ENCODE measurements at regions not wholly inside any gene's neighbourhood (a gene's known extent, or its start where the extent isn't known, plus 50 kb on each side); places are given as distances from the start of the nearest gene placed in this dataset.

DNA sequence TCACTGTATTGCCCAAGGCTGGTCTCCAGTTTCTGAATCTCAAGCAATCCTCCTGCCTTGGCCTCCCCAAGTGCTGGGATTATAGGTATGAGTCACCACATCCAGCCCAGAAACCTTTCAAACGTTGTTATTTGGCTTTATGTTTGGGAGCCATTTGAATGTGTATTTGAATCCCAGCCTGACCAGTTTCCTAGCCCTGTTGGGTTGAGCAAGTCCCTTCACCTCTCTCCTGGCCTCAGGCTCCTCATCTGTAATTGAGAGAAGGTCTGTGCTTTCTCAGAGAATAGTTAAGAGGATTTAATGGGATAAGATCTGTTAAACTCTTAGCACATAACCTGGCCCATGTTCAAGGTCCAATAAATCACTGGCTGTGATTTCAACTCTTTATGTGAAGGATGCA, 385.8 kb upstream of the RBFOX1 start:
- CTCF ChIA-PET: no interaction called here
- DNase-seq (no peak), ATAC-seq (no peak)
- POLR2A ChIA-PET: no interaction called here
- intact Hi-C loops (cut with micrococcal nuclease): no loop called here
- Mint-ChIP-seq H3K27ac (no peak overlapping the region), H3K9me3 (peaks cover 10% of the 10 kb centered on the region), H3K27me3 (no peaks in the 10 kb centered on the region), H3K36me3 (ENCODE audit: low read depth) (no peaks in the 10 kb centered on the region), H3K4me3 (no peak overlapping the region), H3K4me1 (ENCODE audit: low read depth) (no peaks in the 10 kb centered on the region)
- TF ChIP-seq, protein P1, sequence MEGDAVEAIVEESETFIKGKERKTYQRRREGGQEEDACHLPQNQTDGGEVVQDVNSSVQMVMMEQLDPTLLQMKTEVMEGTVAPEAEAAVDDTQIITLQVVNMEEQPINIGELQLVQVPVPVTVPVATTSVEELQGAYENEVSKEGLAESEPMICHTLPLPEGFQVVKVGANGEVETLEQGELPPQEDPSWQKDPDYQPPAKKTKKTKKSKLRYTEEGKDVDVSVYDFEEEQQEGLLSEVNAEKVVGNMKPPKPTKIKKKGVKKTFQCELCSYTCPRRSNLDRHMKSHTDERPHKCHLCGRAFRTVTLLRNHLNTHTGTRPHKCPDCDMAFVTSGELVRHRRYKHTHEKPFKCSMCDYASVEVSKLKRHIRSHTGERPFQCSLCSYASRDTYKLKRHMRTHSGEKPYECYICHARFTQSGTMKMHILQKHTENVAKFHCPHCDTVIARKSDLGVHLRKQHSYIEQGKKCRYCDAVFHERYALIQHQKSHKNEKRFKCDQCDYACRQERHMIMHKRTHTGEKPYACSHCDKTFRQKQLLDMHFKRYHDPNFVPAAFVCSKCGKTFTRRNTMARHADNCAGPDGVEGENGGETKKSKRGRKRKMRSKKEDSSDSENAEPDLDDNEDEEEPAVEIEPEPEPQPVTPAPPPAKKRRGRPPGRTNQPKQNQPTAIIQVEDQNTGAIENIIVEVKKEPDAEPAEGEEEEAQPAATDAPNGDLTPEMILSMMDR (IDR thresholded peaks at IDR 0.05): no peak

DNA sequence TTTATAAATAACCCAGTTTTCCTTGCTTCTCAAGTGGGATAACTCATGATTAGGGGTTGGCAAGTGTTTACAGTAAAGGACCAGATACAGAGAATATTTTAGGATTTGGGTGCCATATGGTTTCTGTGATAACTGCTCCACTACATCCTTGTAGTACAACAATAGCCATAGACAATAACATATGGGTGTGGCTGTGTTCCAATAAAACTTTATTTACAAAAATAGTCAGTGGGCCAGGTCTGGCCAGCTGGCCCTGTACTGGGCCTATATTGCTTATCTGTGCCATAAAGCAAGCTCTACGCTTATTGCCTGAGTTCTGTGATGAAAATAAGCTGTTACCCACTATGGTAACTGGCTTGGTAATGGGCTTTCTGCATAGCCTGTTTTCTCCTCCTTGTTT, 386.5 kb upstream of the RBFOX1 start:
- Mint-ChIP-seq H3K4me3 (no peak overlapping the region), H3K9me3 (peaks cover 7% of the 10 kb centered on the region), H3K4me1 (ENCODE audit: low read depth) (no peaks in the 10 kb centered on the region), H3K27me3 (no peaks in the 10 kb centered on the region), H3K36me3 (ENCODE audit: low read depth) (no peaks in the 10 kb centered on the region), H3K27ac (no peak overlapping the region)
- ChIA-PET POLR2A (no interaction called here), CTCF (no interaction called here)
- TF ChIP-seq, protein P1 (IDR thresholded peaks at IDR 0.05): no peak
- no peak for DNase-seq
- no peak for ATAC-seq
- intact Hi-C loops (cut with micrococcal nuclease): no loop called here

DNA sequence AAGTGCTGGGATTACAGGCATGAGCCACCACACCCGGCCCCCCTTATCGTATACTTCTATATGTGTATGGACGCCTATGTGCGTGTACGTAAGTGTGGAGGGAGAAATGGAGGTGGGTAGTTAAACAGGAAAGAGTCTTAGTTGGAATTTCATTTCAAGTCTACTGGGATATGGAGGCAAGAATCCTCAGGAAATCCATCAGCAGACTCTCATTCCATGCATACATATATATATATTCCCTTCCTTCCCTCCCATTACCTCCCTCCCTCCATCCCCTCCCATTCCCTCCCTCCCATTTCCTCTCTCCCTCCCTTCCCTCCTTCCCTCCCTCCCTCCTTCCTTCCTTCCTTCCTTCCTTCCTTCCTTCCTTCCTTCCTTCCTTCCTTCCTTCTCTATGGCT, 391.7 kb upstream of the RBFOX1 start:
- Mint-ChIP-seq H3K27me3 (no peaks in the 10 kb centered on the region), H3K4me1 (ENCODE audit: low read depth) (no peaks in the 10 kb centered on the region), H3K36me3 (ENCODE audit: low read depth) (no peaks in the 10 kb centered on the region), H3K9me3 (peaks cover 5% of the 10 kb centered on the region), H3K27ac (no peak overlapping the region), H3K4me3 (no peak overlapping the region)
- no peak for ATAC-seq
- intact Hi-C loops (cut with micrococcal nuclease): no loop called here
- TF ChIP-seq, protein P1 (IDR thresholded peaks at IDR 0.05): no peak
- no peak for DNase-seq
- CTCF ChIA-PET: no interaction called here
- POLR2A ChIA-PET: no interaction called here

DNA sequence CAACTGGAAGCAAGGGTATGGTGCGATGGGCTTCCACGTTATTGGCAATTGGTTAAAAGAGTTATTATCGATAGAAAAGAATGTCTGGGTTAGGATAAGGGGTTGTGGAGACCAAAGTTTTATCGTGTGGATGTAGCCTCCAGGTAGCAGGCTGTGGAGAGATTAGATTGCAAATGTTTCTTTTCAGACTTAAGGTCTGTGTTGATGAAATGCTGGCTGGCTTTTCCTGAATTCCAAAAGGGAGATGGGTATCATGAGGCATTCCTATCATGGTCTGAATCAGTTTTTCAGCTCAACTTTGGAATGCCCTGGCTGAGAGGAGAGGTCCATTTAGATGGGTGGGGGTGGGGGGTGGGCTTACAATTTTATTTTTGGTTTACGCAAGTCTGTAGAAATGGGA, 395.0 kb upstream of the RBFOX1 start:
- ATAC-seq (no peak), DNase-seq (no peak)
- POLR2A ChIA-PET: no interaction called here
- Mint-ChIP-seq H3K4me1 (ENCODE audit: low read depth) (no peaks in the 10 kb centered on the region), H3K27me3 (no peaks in the 10 kb centered on the region), H3K27ac (no peak overlapping the region), H3K9me3 (peaks cover 1% of the 10 kb centered on the region), H3K4me3 (no peak overlapping the region), H3K36me3 (ENCODE audit: low read depth) (no peaks in the 10 kb centered on the region)
- TF ChIP-seq, protein P1 (IDR thresholded peaks at IDR 0.05): no peak
- intact Hi-C loops (cut with micrococcal nuclease): no loop called here
- CTCF ChIA-PET: no interaction called here

DNA sequence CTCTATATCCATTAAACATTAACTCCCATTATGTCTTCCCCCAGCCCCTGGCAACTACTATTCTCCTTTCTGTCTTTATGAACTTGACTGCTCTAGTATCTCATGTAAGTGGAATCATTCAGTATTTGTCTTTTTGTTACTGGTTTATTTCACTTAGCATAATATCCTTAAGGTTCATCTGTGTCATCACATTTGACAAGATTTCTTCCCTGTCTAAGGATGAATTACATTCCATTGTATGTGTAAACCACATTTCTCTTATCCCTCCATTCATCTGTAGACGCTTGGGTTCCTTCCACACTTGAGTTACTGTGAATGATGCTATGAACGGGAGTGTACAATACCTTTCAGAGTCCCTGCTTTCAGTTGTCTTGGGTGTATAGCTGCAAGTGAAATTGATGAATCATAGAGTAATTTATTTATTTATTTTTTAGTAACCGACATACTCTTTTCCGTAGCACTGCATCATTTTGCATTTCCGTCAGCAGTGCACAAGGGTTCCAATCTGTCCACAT, 399.7 kb upstream of the RBFOX1 start:
- no peak overlapping the region for H3K27ac Mint-ChIP-seq
- intact Hi-C loops (cut with micrococcal nuclease): no loop called here
- peaks cover 2% of the 10 kb centered on the region for H3K9me3 Mint-ChIP-seq
- DNase-seq (no peak), ATAC-seq (no peak)
- no peaks in the 10 kb centered on the region for H3K4me1 Mint-ChIP-seq (ENCODE audit: low read depth)
- TF ChIP-seq, protein P1 (IDR thresholded peaks at IDR 0.05): no peak
- H3K4me3 Mint-ChIP-seq: no peak overlapping the region
- no peaks in the 10 kb centered on the region for H3K27me3 Mint-ChIP-seq
- POLR2A ChIA-PET: no interaction called here
- no peaks in the 10 kb centered on the region for H3K36me3 Mint-ChIP-seq (ENCODE audit: low read depth)
- CTCF ChIA-PET: no interaction called here

Measured in activated CD8-positive, alpha-beta T cell treated with anti-CD3 and anti-CD28 coated beads for 36 hours (primary cell).